Sigmoid colon (tissue), 6 donors: ENCODE measurements at regions not wholly inside any gene's neighbourhood (a gene's known extent, or its start where the extent isn't known, plus 50 kb on each side); places are given as distances from the start of the nearest gene placed in this dataset.

Experiments
- DNase-seq: peaks from one replicate; pipeline ENCODE4 v3.0.0-alpha.2; 2019
- H3K27ac ChIP-seq, 4 donors: fragments of 200-600 bp; sonication (generic); one replicate each; pipeline ENCODE4 v1.5.1; 2016 to 2019; ENCODE audit warnings: mild to moderate bottlenecking in 1 of 4
- H3K27me3 ChIP-seq, 3 donors: fragments of 200-600 bp; sonication (generic); one replicate each; pipeline ENCODE4 v1.5.1; 2019; ENCODE audit warnings: mild to moderate bottlenecking in 1 of 3
- H3K36me3 ChIP-seq, 4 donors: fragments of 200-600 bp; sonication (generic); one replicate each; pipeline ENCODE4 v1.5.1; 2016 to 2019
- H3K4me1 ChIP-seq, 4 donors: fragments of 200-600 bp; sonication (generic); one replicate each; pipeline ENCODE4 v1.5.1; 2017 to 2019
- H3K4me3 ChIP-seq, 4 donors: fragments of 200-600 bp; sonication (generic); one replicate each; pipeline ENCODE4 v1.5.1; 2017 to 2019; ENCODE audit warnings: mild to moderate bottlenecking in 2 of 4, moderate library complexity in 1 of 4
- H3K9me3 ChIP-seq, 4 donors: fragments of 200-600 bp in 3 of 4; sonication (generic) in 3 of 4; one replicate each; pipeline versions ENCODE4 v1.5.1 to v1.6.1; 2013 to 2019
- EP300 ChIP-seq, 4 donors: sonication (generic); formaldehyde crosslinking; IDR thresholded peaks; one replicate each; pipeline ENCODE4 v1.6.1; 2017; ENCODE audit warnings: antibody characterized with exemption in 4 of 4
- POLR2A ChIP-seq, 2 donors: fragments of 450-650 bp; IDR thresholded peaks; one replicate each; pipeline ENCODE4 v1.6.1; 2016; ENCODE audit warnings: antibody characterized with exemption in 2 of 2, mild to moderate bottlenecking in 2 of 2, moderate library complexity in 2 of 2
- POLR2AphosphoS5 ChIP-seq, 4 donors: sonication (generic); formaldehyde crosslinking; IDR thresholded peaks; one replicate each; pipeline ENCODE4 v1.6.1; 2017; ENCODE audit warnings: antibody characterized with exemption in 4 of 4
- WGBS, 2 donors: extraction: QIAGEN DNeasy Blood & Tissue Kit; methylation state at CpG; one replicate each; pipeline ENCODE4 v1.1.7; 2013; 5-methylcytosine and 5-hydroxymethylcytosine counted together
- intact Hi-C: fragments of 100-400 bp; cut with DNase I; formaldehyde crosslinking; loops from one replicate; pipeline ENCODE4 v1.15.1; 2023
- TF ChIP-seq, protein P1 (sequence below), 4 experiments: fragments of 450-650 bp in 3 of 4; fragments of 200-600 bp in 1 of 4; IDR thresholded peaks; one replicate each; pipeline ENCODE4 v1.5.1; 2016 to 2019; ENCODE audit warnings: antibody characterized with exemption in 4 of 4, mild to moderate bottlenecking in 3 of 4, moderate library complexity in 2 of 4
- donor health status: healthy with polysubstance abuse.
- donor health status: healthy.

DNA sequence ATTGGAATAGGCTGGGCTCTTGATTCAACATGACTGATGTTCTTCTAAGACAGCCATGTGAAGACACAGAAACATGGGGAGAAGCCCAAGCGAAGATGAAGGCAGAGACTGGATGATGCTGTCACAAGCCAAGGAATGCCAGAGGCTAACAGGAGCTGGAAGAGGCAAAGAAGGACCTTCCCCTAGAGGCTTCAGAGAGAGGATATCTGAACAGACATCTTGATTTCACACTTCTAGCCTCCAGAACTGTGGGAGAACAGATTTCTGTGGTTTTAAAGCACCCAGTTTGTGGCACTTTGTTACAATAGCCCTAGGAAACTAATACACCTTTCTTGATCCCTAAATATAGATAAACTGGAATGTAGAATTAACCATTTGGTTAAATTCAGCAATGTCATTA, 127.0 kb downstream of the EDN1 start:
- TF ChIP-seq, protein P1, sequence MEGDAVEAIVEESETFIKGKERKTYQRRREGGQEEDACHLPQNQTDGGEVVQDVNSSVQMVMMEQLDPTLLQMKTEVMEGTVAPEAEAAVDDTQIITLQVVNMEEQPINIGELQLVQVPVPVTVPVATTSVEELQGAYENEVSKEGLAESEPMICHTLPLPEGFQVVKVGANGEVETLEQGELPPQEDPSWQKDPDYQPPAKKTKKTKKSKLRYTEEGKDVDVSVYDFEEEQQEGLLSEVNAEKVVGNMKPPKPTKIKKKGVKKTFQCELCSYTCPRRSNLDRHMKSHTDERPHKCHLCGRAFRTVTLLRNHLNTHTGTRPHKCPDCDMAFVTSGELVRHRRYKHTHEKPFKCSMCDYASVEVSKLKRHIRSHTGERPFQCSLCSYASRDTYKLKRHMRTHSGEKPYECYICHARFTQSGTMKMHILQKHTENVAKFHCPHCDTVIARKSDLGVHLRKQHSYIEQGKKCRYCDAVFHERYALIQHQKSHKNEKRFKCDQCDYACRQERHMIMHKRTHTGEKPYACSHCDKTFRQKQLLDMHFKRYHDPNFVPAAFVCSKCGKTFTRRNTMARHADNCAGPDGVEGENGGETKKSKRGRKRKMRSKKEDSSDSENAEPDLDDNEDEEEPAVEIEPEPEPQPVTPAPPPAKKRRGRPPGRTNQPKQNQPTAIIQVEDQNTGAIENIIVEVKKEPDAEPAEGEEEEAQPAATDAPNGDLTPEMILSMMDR (IDR thresholded peaks at IDR 0.05): no peak
- no peak for TF ChIP-seq EP300 (IDR thresholded peaks at IDR 0.05)
- no peak for TF ChIP-seq POLR2A (IDR thresholded peaks at IDR 0.05)
- no peak for TF ChIP-seq POLR2AphosphoS5 (IDR thresholded peaks at IDR 0.05)
- Histone ChIP-seq H3K27ac (no peak overlapping the region), H3K9me3 (no peaks in the 10 kb centered on the region), H3K4me3 (no peak overlapping the region), H3K36me3 (no peaks in the 10 kb centered on the region), H3K4me1 (peaks cover 0 to 16% (median 3%) of the 10 kb centered on the region in 4 donors), H3K27me3 (no peaks in the 10 kb centered on the region)
- WGBS, 2 donors: 90 to 91% methylated on average over 1 of the region's 1 CpG
- intact Hi-C loops: no loop called here
- DNase-seq: no peak

- no peaks in the 10 kb centered on the region for H3K9me3 ChIP-seq
- peaks cover 0 to 26% (median 20%) of the 10 kb centered on the region in 4 donors for H3K4me1 ChIP-seq
- 95 to 97% methylated on average over 2 of the region's 2 CpGs for WGBS, 2 donors
- no peaks in the 10 kb centered on the region for H3K27me3 ChIP-seq
- no peak for TF ChIP-seq EP300 (IDR thresholded peaks at IDR 0.05)
- no peak for TF ChIP-seq POLR2AphosphoS5 (IDR thresholded peaks at IDR 0.05)
- TF ChIP-seq, protein P1 (IDR thresholded peaks at IDR 0.05): no peak
- no peak for TF ChIP-seq POLR2A (IDR thresholded peaks at IDR 0.05)
- intact Hi-C loops: no loop called here
- no peak overlapping the region for H3K27ac ChIP-seq
- DNase-seq: no peak
- no peak overlapping the region for H3K4me3 ChIP-seq
- no peaks in the 10 kb centered on the region for H3K36me3 ChIP-seq
Measured at GRCh38 chr6:12418946-12419345, 128.8 kb downstream of the EDN1 start.

DNA sequence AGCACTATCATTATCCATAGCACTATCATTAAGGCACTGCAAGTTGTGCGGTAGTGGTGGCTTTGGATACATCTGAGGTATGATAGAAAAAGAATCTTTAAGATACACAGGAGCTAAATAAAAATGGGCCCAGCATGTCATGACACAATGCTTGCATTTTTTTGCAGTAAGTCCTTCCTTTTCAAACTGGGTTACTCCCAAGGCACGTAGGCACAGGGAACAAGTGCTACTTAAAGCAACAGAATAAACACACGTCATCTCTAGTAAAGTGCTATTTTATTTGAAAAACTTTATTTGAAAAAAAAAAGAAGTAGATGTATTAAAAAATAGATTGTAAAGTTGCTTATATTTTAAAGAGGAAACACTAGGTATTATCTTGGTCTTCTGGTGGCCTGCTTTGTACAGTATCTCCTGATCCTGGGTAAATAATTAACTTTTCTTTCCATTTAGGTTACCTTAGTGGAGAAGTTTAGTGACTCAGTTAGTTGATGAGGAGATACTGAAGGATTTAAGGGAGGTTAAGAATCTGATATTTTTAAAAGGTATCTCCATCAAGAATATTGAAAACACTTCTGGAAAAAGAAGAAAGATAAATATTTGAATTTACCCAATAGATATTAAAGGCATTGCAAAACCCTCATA, 129.6 kb downstream of the EDN1 start:
- Histone ChIP-seq H3K36me3 (no peaks in the 10 kb centered on the region), H3K9me3 (no peaks in the 10 kb centered on the region), H3K27me3 (no peaks in the 10 kb centered on the region), H3K27ac (no peak overlapping the region), H3K4me3 (no peak overlapping the region), H3K4me1 (peaks cover 0 to 34% (median 24%) of the 10 kb centered on the region in 4 donors)
- TF ChIP-seq EP300 (IDR thresholded peaks at IDR 0.05): no peak
- TF ChIP-seq, protein P1 (IDR thresholded peaks at IDR 0.05): no peak
- TF ChIP-seq POLR2A (IDR thresholded peaks at IDR 0.05): no peak
- TF ChIP-seq POLR2AphosphoS5 (IDR thresholded peaks at IDR 0.05): no peak
- intact Hi-C loops: no loop called here
- WGBS, 2 donors: 35 to 42% methylated on average over 3 of the region's 3 CpGs
- DNase-seq: no peak

- Histone ChIP-seq H3K9me3 (no peaks in the 10 kb centered on the region), H3K36me3 (no peaks in the 10 kb centered on the region), H3K4me1 (peaks cover 0 to 43% (median 25%) of the 10 kb centered on the region in 4 donors), H3K27me3 (no peaks in the 10 kb centered on the region), H3K4me3 (no peak overlapping the region), H3K27ac (peak overlapping the region in 1 of 4 donors; percentile 53)
- TF ChIP-seq, protein P1 (IDR thresholded peaks at IDR 0.05): no peak
- TF ChIP-seq EP300 (IDR thresholded peaks at IDR 0.05): no peak
- no peak for TF ChIP-seq POLR2A (IDR thresholded peaks at IDR 0.05)
- TF ChIP-seq POLR2AphosphoS5 (IDR thresholded peaks at IDR 0.05): no peak
- no peak for DNase-seq
- 72 to 87% methylated on average over 5 of the region's 5 CpGs for WGBS, 2 donors
- intact Hi-C loops: no loop called here
Measured at GRCh38 chr6:12420626-12421025, 130.5 kb downstream of the EDN1 start.

GRCh38 chr6:12421596-12421995, 131.4 kb downstream of the EDN1 start:
- H3K4me3 ChIP-seq: no peak overlapping the region
- H3K27ac ChIP-seq: peak overlapping the region in 1 of 4 donors; percentile 53
- no peak for TF ChIP-seq POLR2AphosphoS5 (IDR thresholded peaks at IDR 0.05)
- no peak for TF ChIP-seq POLR2A (IDR thresholded peaks at IDR 0.05)
- TF ChIP-seq, protein P1 (IDR thresholded peaks at IDR 0.05): no peak
- no peak for TF ChIP-seq EP300 (IDR thresholded peaks at IDR 0.05)
- intact Hi-C loops: no loop called here
- DNase-seq: no peak
- no peaks in the 10 kb centered on the region for H3K27me3 ChIP-seq
- H3K36me3 ChIP-seq: no peaks in the 10 kb centered on the region
- no peaks in the 10 kb centered on the region for H3K9me3 ChIP-seq
- peaks cover 0 to 45% (median 32%) of the 10 kb centered on the region in 4 donors for H3K4me1 ChIP-seq
- 95 to 98% methylated on average over 1 of the region's 1 CpG for WGBS, 2 donors
